NT2/D1 (cell line): ENCODE measurements at regions not wholly inside any gene's neighbourhood (a gene's known extent, or its start where the extent isn't known, plus 50 kb on each side); places are given as distances from the start of the nearest gene placed in this dataset.

Experiments used
- SUZ12 ChIP-seq: IDR thresholded peaks from 2 replicates; pipeline ENCODE4 v1.6.1; 2011; ENCODE audit not compliant: insufficient read length, insufficient read depth; ENCODE audit errors: extremely low read depth
- YY1 ChIP-seq: IDR thresholded peaks from 2 replicates; pipeline ENCODE4 v1.6.1; 2011; ENCODE audit not compliant: insufficient read length, insufficient read depth
- ZNF274 ChIP-seq: IDR thresholded peaks from 2 replicates; pipeline ENCODE4 v1.6.1; 2011; ENCODE audit warnings: mild to moderate bottlenecking, low read depth, low read length

DNA sequence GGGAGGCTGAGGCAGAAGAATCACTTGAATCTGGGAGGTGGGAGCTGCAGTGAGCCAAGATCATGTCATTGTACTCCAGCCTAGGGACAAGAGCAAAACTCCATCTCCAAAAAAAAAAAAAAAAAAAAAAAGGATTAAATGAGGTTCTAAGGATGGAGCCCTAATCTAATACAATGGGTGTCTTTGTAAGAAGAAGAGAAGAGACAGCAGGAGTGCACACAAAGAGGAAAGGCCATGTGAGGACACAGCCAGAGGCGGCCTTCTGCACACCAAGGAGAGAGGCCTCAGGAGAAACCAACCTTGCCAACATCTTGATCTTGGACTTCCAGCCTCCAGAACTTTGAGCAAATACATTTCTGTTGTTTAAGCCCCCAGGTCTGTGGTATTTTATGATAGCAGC is 66.6 kb upstream of the CECR2 start:
- TF ChIP-seq SUZ12 (no peak), ZNF274 (no peak), YY1 (no peak)
